ENCODE measurements at regions not wholly inside any gene's neighbourhood (a gene's known extent, or its start where the extent isn't known, plus 50 kb on each side); places are given as distances from the start of the nearest gene placed in this dataset.

- DNase-seq, result no peak
Observed at GRCh38 chr6:40740518-40740917, 153.4 kb upstream of the LRFN2 start.

- no peak for DNase-seq
Observed at GRCh38 chr6:40738551-40739193, 151.5 kb upstream of the LRFN2 start.

GRCh38 chr6:40735521-40735920 lies 148.4 kb upstream of the LRFN2 start:
- DNase-seq, result no peak

- no peak for DNase-seq
Observed at GRCh38 chr6:40735121-40735520, 148.0 kb upstream of the LRFN2 start.

GRCh38 chr6:40734607-40735006 lies 147.4 kb upstream of the LRFN2 start:
- no peak for DNase-seq

- no peak for DNase-seq
Observed at GRCh38 chr6:40733770-40734396, 146.7 kb upstream of the LRFN2 start.

- DNase-seq, result no peak
Observed at GRCh38 chr6:40733290-40733689, 146.1 kb upstream of the LRFN2 start.

GRCh38 chr6:40732878-40733277 lies 145.7 kb upstream of the LRFN2 start:
- DNase-seq, result no peak

GRCh38 chr6:40728643-40729042 lies 141.5 kb upstream of the LRFN2 start:
- DNase-seq, result no peak

- DNase-seq, result no peak
Observed at GRCh38 chr6:40727271-40727670, 140.1 kb upstream of the LRFN2 start.

- DNase-seq, result no peak
Observed at GRCh38 chr6:40726853-40727252, 139.7 kb upstream of the LRFN2 start.

- DNase-seq, result no peak
Observed at GRCh38 chr6:40725390-40725789, 138.2 kb upstream of the LRFN2 start.

GRCh38 chr6:40724886-40725285 lies 137.7 kb upstream of the LRFN2 start:
- DNase-seq, result peak; percentile 40 to 53 (median 44)

- DNase-seq, result no peak
Observed at GRCh38 chr6:40723967-40724366, 136.8 kb upstream of the LRFN2 start.

- DNase-seq, result peak; percentile 52 to 73 (median 70)
Observed at GRCh38 chr6:40722553-40723258, 135.5 kb upstream of the LRFN2 start.

GRCh38 chr6:40722091-40722490 lies 134.9 kb upstream of the LRFN2 start:
- DNase-seq, result no peak

GRCh38 chr6:40721271-40721952 lies 134.2 kb upstream of the LRFN2 start:
- DNase-seq, result no peak

- no peak for DNase-seq
Observed at GRCh38 chr6:40720375-40720748, 133.2 kb upstream of the LRFN2 start.

- DNase-seq, result peak; percentile 61 to 70 (median 68)
Observed at GRCh38 chr6:40719671-40720374, 132.7 kb upstream of the LRFN2 start.

GRCh38 chr6:40718401-40718800 lies 131.2 kb upstream of the LRFN2 start:
- no peak for DNase-seq

- DNase-seq, result no peak
Observed at GRCh38 chr6:40717411-40718057, 130.4 kb upstream of the LRFN2 start.
